ENCODE measurements at regions not wholly inside any gene's neighbourhood (a gene's known extent, or its start where the extent isn't known, plus 50 kb on each side); places are given as distances from the start of the nearest gene placed in this dataset.

DNA sequence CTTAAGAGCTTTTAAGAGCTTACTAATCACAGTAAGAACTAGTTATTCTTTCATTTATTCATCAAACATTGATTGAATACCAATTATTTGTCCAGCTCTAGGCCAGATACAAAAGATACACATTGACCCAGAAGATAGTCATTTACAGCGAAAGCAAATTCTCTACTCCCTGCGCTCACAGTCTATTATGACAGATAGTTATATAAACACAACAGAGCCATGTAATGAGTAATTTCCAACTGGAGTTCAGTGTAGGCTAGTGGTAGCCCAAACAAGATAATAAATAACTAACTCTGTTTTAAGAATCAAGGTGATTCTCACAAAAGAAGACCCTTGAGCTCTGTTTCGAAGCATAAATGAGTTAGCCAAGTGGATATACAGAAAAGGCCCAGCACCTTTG lies 397.8 kb upstream of the TLE4 start:
- Histone ChIP-seq H4K20me1 (ENCODE audit: insufficient read depth, low read length) (no peaks in the 10 kb centered on the region), H2AFZ (ENCODE audit: insufficient read depth, low read depth, low read length, poor library complexity, severe bottlenecking) (no peak overlapping the region), H3K27me3 (ENCODE audit: control insufficient read depth in 2 of 2, insufficient read depth in 2 of 2, low read length in 2 of 2) (no peaks in the 10 kb centered on the region), H3K9ac (ENCODE audit: insufficient read depth, low read length, poor library complexity, severe bottlenecking) (no peak overlapping the region), H3K27ac (ENCODE audit: low read depth in 1 of 2, low read length in 2 of 2) (no peak overlapping the region), H3K4me1 (ENCODE audit: control insufficient read depth in 1 of 2, insufficient read depth in 2 of 2, low read length in 2 of 2) (no peaks in the 10 kb centered on the region), H3K9me3 (replicated peaks in 1 of 2; ENCODE audit: control insufficient read depth in 1 of 2, insufficient read depth in 1 of 2, low read length in 2 of 2) (peaks cover 0 to 6% of the 10 kb centered on the region in 2 donors), H3K4me2 (replicated peaks; ENCODE audit: extremely low read depth, low read length, poor library complexity, severe bottlenecking) (no peak overlapping the region), H3K79me2 (ENCODE audit: insufficient read depth, low read length) (no peaks in the 10 kb centered on the region), H3K4me3 (replicated peaks in 1 of 3; ENCODE audit: low read depth in 2 of 3, low read length in 3 of 3) (no peak overlapping the region), H3K36me3 (replicated peaks in 1 of 2; ENCODE audit: control insufficient read depth in 1 of 2, insufficient read depth in 2 of 2, low read length in 2 of 2) (no peaks in the 10 kb centered on the region)
- intact Hi-C loops (cut with micrococcal nuclease), result no loop called here
- TF ChIP-seq, protein P1, sequence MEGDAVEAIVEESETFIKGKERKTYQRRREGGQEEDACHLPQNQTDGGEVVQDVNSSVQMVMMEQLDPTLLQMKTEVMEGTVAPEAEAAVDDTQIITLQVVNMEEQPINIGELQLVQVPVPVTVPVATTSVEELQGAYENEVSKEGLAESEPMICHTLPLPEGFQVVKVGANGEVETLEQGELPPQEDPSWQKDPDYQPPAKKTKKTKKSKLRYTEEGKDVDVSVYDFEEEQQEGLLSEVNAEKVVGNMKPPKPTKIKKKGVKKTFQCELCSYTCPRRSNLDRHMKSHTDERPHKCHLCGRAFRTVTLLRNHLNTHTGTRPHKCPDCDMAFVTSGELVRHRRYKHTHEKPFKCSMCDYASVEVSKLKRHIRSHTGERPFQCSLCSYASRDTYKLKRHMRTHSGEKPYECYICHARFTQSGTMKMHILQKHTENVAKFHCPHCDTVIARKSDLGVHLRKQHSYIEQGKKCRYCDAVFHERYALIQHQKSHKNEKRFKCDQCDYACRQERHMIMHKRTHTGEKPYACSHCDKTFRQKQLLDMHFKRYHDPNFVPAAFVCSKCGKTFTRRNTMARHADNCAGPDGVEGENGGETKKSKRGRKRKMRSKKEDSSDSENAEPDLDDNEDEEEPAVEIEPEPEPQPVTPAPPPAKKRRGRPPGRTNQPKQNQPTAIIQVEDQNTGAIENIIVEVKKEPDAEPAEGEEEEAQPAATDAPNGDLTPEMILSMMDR (IDR thresholded peaks at IDR 0.05), result no peak
- Mint-ChIP-seq H3K4me1 (no peaks in the 10 kb centered on the region), H3K27me3 (ENCODE audit: low read depth in 3 of 3) (peaks cover 0 to 2% (median 0%) of the 10 kb centered on the region in 3 donors), H3K36me3 (no peaks in the 10 kb centered on the region), H3K9me3 (peaks cover 2 to 10% (median 4%) of the 10 kb centered on the region in 7 donors), H3K27ac (no peak overlapping the region), H3K4me3 (no peak overlapping the region)
- no peak for DNase-seq
- WGBS (ENCODE audit: insufficient coverage), result no CpG with 5 or more reads among the region's 3 CpGs

DNA sequence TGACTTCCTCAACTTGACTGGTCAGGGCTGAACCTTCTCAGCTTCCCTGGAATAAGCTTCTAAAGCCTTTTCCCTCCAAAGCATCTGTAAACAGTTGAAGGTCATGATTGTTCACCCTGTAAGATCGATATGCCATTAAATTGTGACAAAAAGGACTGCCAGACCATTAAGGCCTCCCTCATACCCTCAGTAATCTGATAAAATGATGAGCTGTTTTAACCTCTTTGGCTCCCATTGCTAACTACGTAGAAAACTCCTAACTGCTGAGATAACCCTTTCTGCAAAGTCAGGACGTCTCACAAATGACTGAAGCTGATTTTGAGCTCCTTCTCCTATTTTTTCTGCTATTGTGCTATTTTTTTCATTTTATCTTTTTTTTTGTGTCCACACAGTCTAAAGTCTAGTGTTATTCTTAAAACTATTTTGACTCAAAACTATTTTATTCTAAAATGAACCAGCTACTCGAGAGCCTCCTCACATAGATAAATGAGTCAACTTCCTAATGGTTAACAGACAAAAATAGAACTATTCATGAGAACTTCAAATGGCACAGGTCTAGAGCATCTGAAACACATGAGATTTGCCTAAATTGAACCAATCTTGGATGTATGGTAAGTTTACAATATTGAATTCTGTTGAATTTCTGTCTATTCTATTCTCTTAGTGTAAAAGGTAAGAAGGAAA lies 395.6 kb upstream of the TLE4 start:
- Mint-ChIP-seq H3K36me3 (no peaks in the 10 kb centered on the region), H3K4me1 (no peaks in the 10 kb centered on the region), H3K9me3 (peaks cover 2 to 6% (median 4%) of the 10 kb centered on the region in 7 donors), H3K4me3 (no peak overlapping the region), H3K27ac (no peak overlapping the region), H3K27me3 (ENCODE audit: low read depth in 3 of 3) (peaks cover 0 to 2% (median 0%) of the 10 kb centered on the region in 3 donors)
- intact Hi-C loops (cut with micrococcal nuclease), result no loop called here
- Histone ChIP-seq H3K9me3 (replicated peaks in 1 of 2; ENCODE audit: control insufficient read depth in 1 of 2, insufficient read depth in 1 of 2, low read length in 2 of 2) (peaks cover 0 to 2% of the 10 kb centered on the region in 2 donors), H3K79me2 (ENCODE audit: insufficient read depth, low read length) (no peaks in the 10 kb centered on the region), H3K4me1 (ENCODE audit: control insufficient read depth in 1 of 2, insufficient read depth in 2 of 2, low read length in 2 of 2) (no peaks in the 10 kb centered on the region), H3K36me3 (replicated peaks in 1 of 2; ENCODE audit: control insufficient read depth in 1 of 2, insufficient read depth in 2 of 2, low read length in 2 of 2) (no peaks in the 10 kb centered on the region), H2AFZ (ENCODE audit: insufficient read depth, low read depth, low read length, poor library complexity, severe bottlenecking) (no peak overlapping the region), H4K20me1 (ENCODE audit: insufficient read depth, low read length) (no peaks in the 10 kb centered on the region), H3K4me3 (replicated peaks in 1 of 3; ENCODE audit: low read depth in 2 of 3, low read length in 3 of 3) (no peak overlapping the region), H3K4me2 (replicated peaks; ENCODE audit: extremely low read depth, low read length, poor library complexity, severe bottlenecking) (no peak overlapping the region), H3K27me3 (ENCODE audit: control insufficient read depth in 2 of 2, insufficient read depth in 2 of 2, low read length in 2 of 2) (no peaks in the 10 kb centered on the region), H3K9ac (ENCODE audit: insufficient read depth, low read length, poor library complexity, severe bottlenecking) (no peak overlapping the region), H3K27ac (ENCODE audit: low read depth in 1 of 2, low read length in 2 of 2) (no peak overlapping the region)
- TF ChIP-seq, protein P1 (IDR thresholded peaks at IDR 0.05), result no peak
- 88% methylated on average over 2 of the region's 4 CpGs for WGBS (ENCODE audit: insufficient coverage)
- no peak for DNase-seq

All from CD14-positive monocyte (primary cell).